Sigmoid colon (tissue), 6 donors: ENCODE measurements at regions not wholly inside any gene's neighbourhood (a gene's known extent, or its start where the extent isn't known, plus 50 kb on each side); places are given as distances from the start of the nearest gene placed in this dataset.
A peak's percentile ranks its signal among the peaks of the same experiment; 100 is the strongest.

Experiments used
- DNase-seq: peaks from one replicate; pipeline ENCODE4 v3.0.0-alpha.2; 2019
- H3K27ac ChIP-seq, 4 donors: fragments of 200-600 bp; sonication (generic); one replicate each; pipeline ENCODE4 v1.5.1; 2016 to 2019; ENCODE audit warnings: mild to moderate bottlenecking in 1 of 4
- H3K27me3 ChIP-seq, 3 donors: fragments of 200-600 bp; sonication (generic); one replicate each; pipeline ENCODE4 v1.5.1; 2019; ENCODE audit warnings: mild to moderate bottlenecking in 1 of 3
- H3K36me3 ChIP-seq, 4 donors: fragments of 200-600 bp; sonication (generic); one replicate each; pipeline ENCODE4 v1.5.1; 2016 to 2019
- H3K4me1 ChIP-seq, 4 donors: fragments of 200-600 bp; sonication (generic); one replicate each; pipeline ENCODE4 v1.5.1; 2017 to 2019
- H3K4me3 ChIP-seq, 4 donors: fragments of 200-600 bp; sonication (generic); one replicate each; pipeline ENCODE4 v1.5.1; 2017 to 2019; ENCODE audit warnings: mild to moderate bottlenecking in 2 of 4, moderate library complexity in 1 of 4
- H3K9me3 ChIP-seq, 4 donors: fragments of 200-600 bp in 3 of 4; sonication (generic) in 3 of 4; one replicate each; pipeline versions ENCODE4 v1.5.1 to v1.6.1; 2013 to 2019
- CTCF ChIP-seq, 4 experiments: fragments of 450-650 bp in 3 of 4; fragments of 200-600 bp in 1 of 4; IDR thresholded peaks; one replicate each; pipeline ENCODE4 v1.5.1; 2016 to 2019; ENCODE audit warnings: antibody characterized with exemption in 4 of 4, mild to moderate bottlenecking in 3 of 4, moderate library complexity in 2 of 4
- EP300 ChIP-seq, 4 donors: sonication (generic); formaldehyde crosslinking; IDR thresholded peaks; one replicate each; pipeline ENCODE4 v1.6.1; 2017; ENCODE audit warnings: antibody characterized with exemption in 4 of 4
- POLR2A ChIP-seq, 2 donors: fragments of 450-650 bp; IDR thresholded peaks; one replicate each; pipeline ENCODE4 v1.6.1; 2016; ENCODE audit warnings: antibody characterized with exemption in 2 of 2, mild to moderate bottlenecking in 2 of 2, moderate library complexity in 2 of 2
- POLR2AphosphoS5 ChIP-seq, 4 donors: sonication (generic); formaldehyde crosslinking; IDR thresholded peaks; one replicate each; pipeline ENCODE4 v1.6.1; 2017; ENCODE audit warnings: antibody characterized with exemption in 4 of 4
- WGBS, 2 donors: extraction: QIAGEN DNeasy Blood & Tissue Kit; methylation state at CpG; one replicate each; pipeline ENCODE4 v1.1.7; 2013; 5-methylcytosine and 5-hydroxymethylcytosine counted together
- intact Hi-C: fragments of 100-400 bp; cut with DNase I; formaldehyde crosslinking; loops from one replicate; pipeline ENCODE4 v1.15.1; 2023
- donor health status: healthy with polysubstance abuse.
- donor health status: healthy.

GRCh38 chr13:24053519-24054251 lies 106.8 kb upstream of the SPATA13 start:
- Histone ChIP-seq H3K9me3 (no peaks in the 10 kb centered on the region), H3K27ac (peak overlapping the region; percentile 50 to 75 (median 68)), H3K27me3 (no peaks in the 10 kb centered on the region), H3K4me3 (no peak overlapping the region), H3K36me3 (no peaks in the 10 kb centered on the region), H3K4me1 (peaks cover 0 to 42% (median 35%) of the 10 kb centered on the region in 4 donors)
- no peak for TF ChIP-seq POLR2A (IDR thresholded peaks at IDR 0.05)
- peak; percentile 10 to 68 (median 59) for TF ChIP-seq CTCF (IDR thresholded peaks at IDR 0.05)
- 57 to 58% methylated on average over 9 of the region's 9 CpGs for WGBS, 2 donors
- DNase-seq = no peak
- intact Hi-C loops = loop anchor here (5.0 kb wide), 1 partner anchor 109 kb away; the partner anchor contains the start of gene SPATA13

GRCh38 chr13:24056616-24057137 lies 103.8 kb upstream of the SPATA13 start:
- TF ChIP-seq POLR2AphosphoS5 (IDR thresholded peaks at IDR 0.05) (no peak), POLR2A (IDR thresholded peaks at IDR 0.05) (no peak), CTCF (IDR thresholded peaks at IDR 0.05) (no peak), EP300 (IDR thresholded peaks at IDR 0.05) (no peak)
- Histone ChIP-seq H3K27me3 (no peaks in the 10 kb centered on the region), H3K9me3 (no peaks in the 10 kb centered on the region), H3K4me1 (peaks cover 0 to 25% (median 19%) of the 10 kb centered on the region in 4 donors), H3K36me3 (no peaks in the 10 kb centered on the region), H3K27ac (no peak overlapping the region), H3K4me3 (no peak overlapping the region)
- WGBS, 2 donors = 60 to 69% methylated on average over 8 of the region's 8 CpGs
- DNase-seq = no peak
- intact Hi-C loops = no loop called here

GRCh38 chr13:24060993-24061392 lies 99.5 kb upstream of the SPATA13 start:
- 80 to 93% methylated on average over 2 of the region's 2 CpGs for WGBS, 2 donors
- intact Hi-C loops = loop anchor here (5.0 kb wide), 1 partner anchor 86 kb away; no protein-coding TSS in a partner anchor
- H3K27ac ChIP-seq = no peak overlapping the region
- H3K4me3 ChIP-seq = no peak overlapping the region
- H3K27me3 ChIP-seq = no peaks in the 10 kb centered on the region
- no peaks in the 10 kb centered on the region for H3K4me1 ChIP-seq
- H3K9me3 ChIP-seq = no peaks in the 10 kb centered on the region
- no peaks in the 10 kb centered on the region for H3K36me3 ChIP-seq
- no peak for DNase-seq
- no peak for TF ChIP-seq CTCF (IDR thresholded peaks at IDR 0.05)
- no peak for TF ChIP-seq EP300 (IDR thresholded peaks at IDR 0.05)
- TF ChIP-seq POLR2AphosphoS5 (IDR thresholded peaks at IDR 0.05) = no peak
- TF ChIP-seq POLR2A (IDR thresholded peaks at IDR 0.05) = no peak

- Histone ChIP-seq H3K9me3 (no peaks in the 10 kb centered on the region), H3K36me3 (no peaks in the 10 kb centered on the region), H3K27ac (no peak overlapping the region), H3K27me3 (no peaks in the 10 kb centered on the region), H3K4me3 (no peak overlapping the region), H3K4me1 (no peaks in the 10 kb centered on the region)
- intact Hi-C loops = loop anchor here (5.0 kb wide), 1 partner anchor 84 kb away; no protein-coding TSS in a partner anchor
- DNase-seq = no peak
- no peak for TF ChIP-seq EP300 (IDR thresholded peaks at IDR 0.05)
- 40 to 78% methylated on average over 8 of the region's 8 CpGs for WGBS, 2 donors
These were observed 97.1 kb upstream of the SPATA13 start for GRCh38 chr13:24063281-24063877.

GRCh38 chr13:24064371-24064770 lies 96.1 kb upstream of the SPATA13 start:
- Histone ChIP-seq H3K4me3 (no peak overlapping the region), H3K27ac (no peak overlapping the region), H3K36me3 (no peaks in the 10 kb centered on the region), H3K4me1 (no peaks in the 10 kb centered on the region), H3K27me3 (no peaks in the 10 kb centered on the region), H3K9me3 (no peaks in the 10 kb centered on the region)
- WGBS, 2 donors = 71 to 86% methylated on average over 3 of the region's 3 CpGs
- no peak for TF ChIP-seq EP300 (IDR thresholded peaks at IDR 0.05)
- TF ChIP-seq POLR2AphosphoS5 (IDR thresholded peaks at IDR 0.05) = no peak
- TF ChIP-seq CTCF (IDR thresholded peaks at IDR 0.05) = no peak
- TF ChIP-seq POLR2A (IDR thresholded peaks at IDR 0.05) = no peak
- DNase-seq = no peak
- intact Hi-C loops = loop anchor here (5.0 kb wide), 1 partner anchor 83 kb away; no protein-coding TSS in a partner anchor
